ENCODE measurements at regions not wholly inside any gene's neighbourhood (a gene's known extent, or its start where the extent isn't known, plus 50 kb on each side); places are given as distances from the start of the nearest gene placed in this dataset.
"Not testable (repeated sequence)": the region's sequence is repeated elsewhere in the genome, so short reads cannot be mapped to it uniquely, and the experiment has no call there.

- Histone ChIP-seq H3K4me1 (ENCODE audit: control insufficient read depth, insufficient read depth, low read length) (no peaks in the 10 kb centered on the region), H3K36me3 (ENCODE audit: control insufficient read depth, insufficient read depth, low read length) (no peaks in the 10 kb centered on the region), H3K27me3 (ENCODE audit: control insufficient read depth, insufficient read depth, low read length) (no peaks in the 10 kb centered on the region), H3K4me3 (ENCODE audit: low read length) (no peak overlapping the region), H3K9me3 (ENCODE audit: control insufficient read depth, insufficient read depth, low read length) (no peaks in the 10 kb centered on the region), H3K27ac (ENCODE audit: low read length) (no peak overlapping the region)
- WGBS (ENCODE audit: insufficient coverage, insufficient read length), result no CpG with 5 or more reads among the region's 3 CpGs
- no peak for DNase-seq (ENCODE audit: low read depth, low spot score)
Measured at GRCh38 chr4:112075906-112076305, 69.3 kb upstream of the FAM241A start.

- H3K27me3 ChIP-seq (ENCODE audit: control insufficient read depth, insufficient read depth, low read length), result no peaks in the 10 kb centered on the region
- H3K4me1 ChIP-seq (ENCODE audit: control insufficient read depth, insufficient read depth, low read length), result no peaks in the 10 kb centered on the region
- DNase-seq (ENCODE audit: low read depth, low spot score), result no peak
- H3K4me3 ChIP-seq (ENCODE audit: low read length), result no peak overlapping the region
- H3K36me3 ChIP-seq (ENCODE audit: control insufficient read depth, insufficient read depth, low read length), result no peaks in the 10 kb centered on the region
- H3K27ac ChIP-seq (ENCODE audit: low read length), result no peak overlapping the region
- H3K9me3 ChIP-seq (ENCODE audit: control insufficient read depth, insufficient read depth, low read length), result no peaks in the 10 kb centered on the region
- WGBS (ENCODE audit: insufficient coverage, insufficient read length), result no CpG with 5 or more reads among the region's 6 CpGs
Measured at GRCh38 chr4:112076919-112077608, 68.2 kb upstream of the FAM241A start.

- H3K27me3 ChIP-seq (ENCODE audit: control insufficient read depth, insufficient read depth, low read length), result no peaks in the 10 kb centered on the region
- no CpG with 5 or more reads among the region's 8 CpGs for WGBS (ENCODE audit: insufficient coverage, insufficient read length)
- H3K4me1 ChIP-seq (ENCODE audit: control insufficient read depth, insufficient read depth, low read length), result no peaks in the 10 kb centered on the region
- H3K9me3 ChIP-seq (ENCODE audit: control insufficient read depth, insufficient read depth, low read length), result no peaks in the 10 kb centered on the region
- no peak for DNase-seq (ENCODE audit: low read depth, low spot score)
- no peak overlapping the region for H3K27ac ChIP-seq (ENCODE audit: low read length)
- H3K4me3 ChIP-seq (ENCODE audit: low read length), result no peak overlapping the region
- no peaks in the 10 kb centered on the region for H3K36me3 ChIP-seq (ENCODE audit: control insufficient read depth, insufficient read depth, low read length)
Measured at GRCh38 chr4:112077743-112078142, 67.5 kb upstream of the FAM241A start.

GRCh38 chr4:112082954-112083586 lies 62.2 kb upstream of the FAM241A start:
- no peaks in the 10 kb centered on the region for H3K27me3 ChIP-seq (ENCODE audit: control insufficient read depth, insufficient read depth, low read length)
- WGBS (ENCODE audit: insufficient coverage, insufficient read length), result no CpG with 5 or more reads among the region's 2 CpGs
- H3K27ac ChIP-seq (ENCODE audit: low read length), result no peak overlapping the region
- no peaks in the 10 kb centered on the region for H3K36me3 ChIP-seq (ENCODE audit: control insufficient read depth, insufficient read depth, low read length)
- no peak for DNase-seq (ENCODE audit: low read depth, low spot score)
- H3K4me3 ChIP-seq (ENCODE audit: low read length), result no peak overlapping the region
- H3K9me3 ChIP-seq (ENCODE audit: control insufficient read depth, insufficient read depth, low read length), result no peaks in the 10 kb centered on the region
- H3K4me1 ChIP-seq (ENCODE audit: control insufficient read depth, insufficient read depth, low read length), result no peaks in the 10 kb centered on the region

GRCh38 chr4:112083587-112084347 lies 61.5 kb upstream of the FAM241A start:
- WGBS (ENCODE audit: insufficient coverage, insufficient read length), result no CpG with 5 or more reads among the region's 3 CpGs
- no peaks in the 10 kb centered on the region for H3K9me3 ChIP-seq (ENCODE audit: control insufficient read depth, insufficient read depth, low read length)
- H3K36me3 ChIP-seq (ENCODE audit: control insufficient read depth, insufficient read depth, low read length), result no peaks in the 10 kb centered on the region
- H3K27me3 ChIP-seq (ENCODE audit: control insufficient read depth, insufficient read depth, low read length), result no peaks in the 10 kb centered on the region
- no peaks in the 10 kb centered on the region for H3K4me1 ChIP-seq (ENCODE audit: control insufficient read depth, insufficient read depth, low read length)
- no peak overlapping the region for H3K4me3 ChIP-seq (ENCODE audit: low read length)
- DNase-seq (ENCODE audit: low read depth, low spot score), result no peak
- no peak overlapping the region for H3K27ac ChIP-seq (ENCODE audit: low read length)

GRCh38 chr4:112085156-112086035 lies 59.9 kb upstream of the FAM241A start:
- DNase-seq (ENCODE audit: low read depth, low spot score), result no peak

GRCh38 chr4:112086036-112086434 lies 59.2 kb upstream of the FAM241A start:
- Histone ChIP-seq H3K9me3 (ENCODE audit: control insufficient read depth, insufficient read depth, low read length) (no peaks in the 10 kb centered on the region), H3K27ac (ENCODE audit: low read length) (no peak overlapping the region), H3K4me3 (ENCODE audit: low read length) (no peak overlapping the region), H3K4me1 (ENCODE audit: control insufficient read depth, insufficient read depth, low read length) (no peaks in the 10 kb centered on the region), H3K27me3 (ENCODE audit: control insufficient read depth, insufficient read depth, low read length) (no peaks in the 10 kb centered on the region), H3K36me3 (ENCODE audit: control insufficient read depth, insufficient read depth, low read length) (no peaks in the 10 kb centered on the region)
- DNase-seq (ENCODE audit: low read depth, low spot score), result no peak

More at GRCh38 chr4:112085156-112086035, 59.9 kb upstream of the FAM241A start:
- H3K27me3 ChIP-seq (ENCODE audit: control insufficient read depth, insufficient read depth, low read length), result no peaks in the 10 kb centered on the region
- no peak overlapping the region for H3K27ac ChIP-seq (ENCODE audit: low read length)
- no peaks in the 10 kb centered on the region for H3K4me1 ChIP-seq (ENCODE audit: control insufficient read depth, insufficient read depth, low read length)
- H3K36me3 ChIP-seq (ENCODE audit: control insufficient read depth, insufficient read depth, low read length), result no peaks in the 10 kb centered on the region
- H3K4me3 ChIP-seq (ENCODE audit: low read length), result no peak overlapping the region
- no CpG with 5 or more reads among the region's 6 CpGs for WGBS (ENCODE audit: insufficient coverage, insufficient read length)
- no peaks in the 10 kb centered on the region for H3K9me3 ChIP-seq (ENCODE audit: control insufficient read depth, insufficient read depth, low read length)

- H3K36me3 ChIP-seq (ENCODE audit: control insufficient read depth, insufficient read depth, low read length); H3K27ac ChIP-seq (ENCODE audit: low read length); H3K4me3 ChIP-seq (ENCODE audit: low read length); DNase-seq (ENCODE audit: low read depth, low spot score); H3K4me1 ChIP-seq (ENCODE audit: control insufficient read depth, insufficient read depth, low read length); H3K9me3 ChIP-seq (ENCODE audit: control insufficient read depth, insufficient read depth, low read length); H3K27me3 ChIP-seq (ENCODE audit: control insufficient read depth, insufficient read depth, low read length): not testable (repeated sequence)
- WGBS (ENCODE audit: insufficient coverage, insufficient read length), result no CpG with 5 or more reads among the region's 17 CpGs
Measured at GRCh38 chr4:112086661-112087060, 58.6 kb upstream of the FAM241A start.

- H3K9me3 ChIP-seq (ENCODE audit: control insufficient read depth, insufficient read depth, low read length); H3K36me3 ChIP-seq (ENCODE audit: control insufficient read depth, insufficient read depth, low read length); H3K4me1 ChIP-seq (ENCODE audit: control insufficient read depth, insufficient read depth, low read length); H3K4me3 ChIP-seq (ENCODE audit: low read length); H3K27ac ChIP-seq (ENCODE audit: low read length); H3K27me3 ChIP-seq (ENCODE audit: control insufficient read depth, insufficient read depth, low read length); DNase-seq (ENCODE audit: low read depth, low spot score): not testable (repeated sequence)
- WGBS (ENCODE audit: insufficient coverage, insufficient read length), result no CpG with 5 or more reads among the region's 2 CpGs
Measured at GRCh38 chr4:112092330-112092729, 52.9 kb upstream of the FAM241A start.

- WGBS (ENCODE audit: insufficient coverage, insufficient read length), result no CpG with 5 or more reads among the region's 3 CpGs
- no peaks in the 10 kb centered on the region for H3K4me1 ChIP-seq (ENCODE audit: control insufficient read depth, insufficient read depth, low read length)
Measured at GRCh38 chr4:112093636-112094202, 51.5 kb upstream of the FAM241A start.

More at GRCh38 chr4:112093636-112094202, 51.5 kb upstream of the FAM241A start:
- no peaks in the 10 kb centered on the region for H3K27me3 ChIP-seq (ENCODE audit: control insufficient read depth, insufficient read depth, low read length)
- no peak overlapping the region for H3K4me3 ChIP-seq (ENCODE audit: low read length)
- no peaks in the 10 kb centered on the region for H3K9me3 ChIP-seq (ENCODE audit: control insufficient read depth, insufficient read depth, low read length)
- H3K27ac ChIP-seq (ENCODE audit: low read length), result no peak overlapping the region
- no peaks in the 10 kb centered on the region for H3K36me3 ChIP-seq (ENCODE audit: control insufficient read depth, insufficient read depth, low read length)
- no peak for DNase-seq (ENCODE audit: low read depth, low spot score)

All from iPS DF 6.9 (cell line).